GM21447 (cell line): ENCODE measurements at regions not wholly inside any gene's neighbourhood (a gene's known extent, or its start where the extent isn't known, plus 50 kb on each side); places are given as distances from the start of the nearest gene placed in this dataset.
"Not testable (repeated sequence)": the region's sequence is repeated elsewhere in the genome, so short reads cannot be mapped to it uniquely, and the experiment has no call there.

ENCODE experiments used
- ATAC-seq: cut with Tn5 transposase; IDR thresholded peaks from one replicate; pipeline ENCODE4 v1.9.1; 2021; ENCODE audit not compliant: unreplicated experiment

GRCh38 chr2:31739161-31739560 is 158.4 kb upstream of the SRD5A2 start:
- no peak for ATAC-seq

DNA sequence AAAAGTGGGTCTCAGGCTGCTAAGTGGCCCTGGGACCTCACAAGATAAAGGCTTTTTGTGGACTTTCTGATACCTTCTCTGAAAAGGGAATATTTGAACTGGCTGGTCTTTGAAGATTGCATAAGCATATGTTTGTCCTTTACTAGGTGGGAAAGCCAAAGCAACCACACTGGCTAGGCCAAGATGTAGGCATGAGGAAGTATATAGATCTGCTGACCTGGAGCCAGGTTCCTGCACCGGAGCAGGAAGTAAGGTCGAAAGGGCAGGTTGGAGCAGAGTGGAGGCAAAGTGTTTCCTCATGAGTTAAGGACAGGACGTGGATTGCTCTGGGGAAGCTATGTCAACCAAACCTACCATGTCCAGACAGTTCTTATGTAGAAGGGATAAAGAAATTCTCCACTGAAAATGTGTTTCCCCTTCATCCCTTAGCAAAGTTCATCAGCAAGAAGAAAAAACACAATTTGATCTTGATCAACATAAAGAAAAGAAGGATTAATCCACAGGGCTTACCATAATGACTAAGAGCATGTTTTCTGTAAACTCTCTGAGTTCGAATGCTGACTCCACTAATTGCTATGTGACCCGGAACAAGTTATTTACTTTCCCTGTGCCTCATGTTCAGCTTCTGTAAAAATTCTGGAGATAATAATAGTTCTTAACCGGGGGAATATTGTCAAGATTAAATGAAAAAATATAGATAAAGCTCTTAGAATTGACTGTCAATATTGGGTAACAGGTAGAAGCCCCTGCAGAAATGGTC is 156.1 kb upstream of the SRD5A2 start:
- no peak for ATAC-seq

- no peak for ATAC-seq
Measured at GRCh38 chr2:31735716-31736115, 155.0 kb upstream of the SRD5A2 start.

DNA sequence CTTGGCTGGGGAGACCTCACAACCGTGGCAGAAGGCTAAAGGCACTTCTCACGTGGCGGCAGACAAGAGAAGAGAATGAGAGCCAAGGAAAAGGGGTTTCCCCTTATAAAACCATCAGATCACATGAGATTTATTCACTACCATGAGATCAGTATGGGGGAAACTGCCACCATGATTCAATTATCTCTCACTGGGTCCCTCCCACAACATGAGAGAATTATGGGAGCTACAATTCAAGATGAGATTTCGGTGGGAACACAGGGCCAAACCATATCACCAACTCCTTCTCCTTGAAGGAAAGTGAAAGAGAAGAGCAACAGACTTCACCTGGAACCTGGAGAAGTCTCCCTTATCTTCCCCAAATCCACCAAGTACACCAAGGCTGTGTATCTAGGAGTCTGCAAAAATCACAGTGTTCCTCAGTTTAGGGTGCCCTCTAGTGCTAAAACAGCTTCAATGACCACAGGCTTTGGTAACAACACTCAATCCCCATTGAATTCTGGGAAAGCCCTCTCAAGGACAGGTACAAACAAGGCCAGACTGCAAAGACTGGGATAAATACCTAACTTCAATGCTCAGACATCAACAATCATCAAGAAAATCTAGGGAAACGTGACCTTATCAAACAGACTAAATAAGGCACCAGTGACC is 148.8 kb upstream of the SRD5A2 start:
- ATAC-seq = no peak

DNA sequence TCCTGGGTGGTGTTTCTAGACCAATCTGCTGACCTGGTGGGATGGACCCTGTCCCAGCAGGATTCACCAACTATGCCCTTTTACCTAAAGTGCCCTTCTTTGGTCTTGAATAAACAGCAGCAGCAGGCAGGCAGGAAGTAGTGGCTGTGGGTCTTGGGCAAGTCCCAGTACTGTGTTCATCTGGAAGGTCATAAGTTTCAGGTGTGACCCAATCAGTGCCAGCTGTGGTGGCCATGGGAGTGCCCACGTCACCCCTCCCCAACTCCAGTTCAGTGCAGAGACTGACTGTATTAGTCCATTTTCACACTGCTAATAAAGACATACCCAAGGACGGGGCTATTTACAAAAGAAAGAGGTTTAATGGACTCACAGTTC is 148.3 kb upstream of the SRD5A2 start:
- ATAC-seq = no peak

DNA sequence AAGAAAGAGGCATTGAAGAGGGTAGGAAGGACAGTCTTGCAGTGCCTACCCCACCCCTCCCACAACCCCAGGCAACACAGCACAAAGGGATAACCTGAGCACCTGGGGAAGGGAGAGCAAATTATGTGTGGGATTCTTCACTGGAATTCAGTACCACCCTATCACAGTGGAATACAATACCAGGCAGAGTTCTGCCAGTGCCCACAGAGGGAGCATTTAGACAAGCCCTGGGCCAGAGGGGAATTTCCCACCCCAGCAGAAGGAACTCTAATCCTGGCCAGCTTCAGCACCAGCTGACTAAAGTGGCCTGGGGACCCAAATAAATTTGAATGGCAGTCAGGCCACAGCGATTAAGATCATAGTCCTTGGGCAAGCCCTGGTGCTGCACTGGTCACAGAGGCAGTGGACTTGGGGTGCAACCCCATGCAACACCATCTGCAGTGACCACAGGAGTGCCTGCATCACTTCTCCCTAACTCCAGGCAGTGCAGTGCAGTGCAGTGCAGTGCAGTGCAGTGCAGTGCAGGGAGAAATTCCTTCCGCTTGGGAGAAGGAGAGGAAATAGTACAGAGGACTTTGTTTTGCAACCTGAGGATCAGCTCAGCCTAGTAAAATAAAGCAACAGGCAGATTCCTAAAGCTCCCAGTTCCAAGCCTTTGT is 147.8 kb upstream of the SRD5A2 start:
- no peak for ATAC-seq

DNA sequence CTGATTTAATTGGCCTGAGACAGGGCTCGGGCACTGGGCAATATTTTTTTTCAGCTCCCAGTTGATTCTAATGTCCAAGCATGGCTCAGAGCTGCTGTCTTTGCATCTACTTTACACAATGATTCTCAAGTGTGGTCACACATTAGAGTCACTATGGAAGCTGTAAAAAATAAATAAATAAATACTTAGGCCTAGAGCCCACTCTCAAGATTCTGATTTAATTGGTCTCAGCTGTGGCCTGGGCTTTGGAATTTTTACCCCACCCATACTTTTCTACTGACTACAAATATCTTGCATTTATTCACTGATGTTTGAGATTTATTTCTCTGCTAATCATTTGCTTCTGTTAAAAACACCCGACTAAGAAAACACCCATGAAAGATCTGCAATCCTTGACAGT is 145.7 kb upstream of the SRD5A2 start:
- ATAC-seq = no peak

DNA sequence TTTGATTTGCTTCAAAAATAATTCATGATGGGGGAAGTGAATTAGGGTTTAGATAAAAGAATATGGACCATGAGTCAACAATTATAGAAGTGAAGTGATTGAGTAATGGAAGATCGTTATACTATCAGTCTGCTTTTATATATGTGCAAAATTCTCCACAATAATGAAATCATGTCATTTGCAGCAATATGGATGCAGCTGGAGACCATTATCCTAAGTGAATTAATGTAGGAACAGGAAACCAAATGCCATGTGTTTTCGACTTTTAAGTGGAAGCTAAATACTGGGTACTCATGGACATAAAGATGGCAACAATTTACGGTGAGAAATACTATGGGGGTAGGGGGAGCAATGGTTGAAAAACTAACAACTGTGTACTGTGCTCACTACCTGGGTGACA is 144.7 kb upstream of the SRD5A2 start:
- no peak for ATAC-seq

GRCh38 chr2:31711737-31712136 is 131.0 kb upstream of the SRD5A2 start:
- no peak for ATAC-seq

DNA sequence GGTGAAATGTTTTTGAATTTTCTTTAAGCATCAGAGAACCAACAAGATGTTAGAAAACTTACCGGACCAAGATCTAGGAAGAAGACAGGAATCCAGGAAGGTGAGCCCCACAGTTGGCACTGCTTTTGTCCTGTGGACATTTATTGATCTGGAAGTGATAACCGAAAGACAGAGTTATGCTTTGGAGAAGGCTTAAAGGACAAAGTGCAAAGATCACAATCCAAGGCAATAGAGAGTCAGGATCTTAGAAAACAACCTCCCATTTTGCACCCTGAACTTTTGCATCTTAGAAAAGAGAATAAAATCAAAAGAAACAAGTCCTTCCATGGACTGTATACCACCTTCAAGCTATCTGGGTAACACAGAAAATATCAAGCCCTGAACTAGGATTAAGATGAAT is 129.4 kb upstream of the SRD5A2 start:
- ATAC-seq = no peak

DNA sequence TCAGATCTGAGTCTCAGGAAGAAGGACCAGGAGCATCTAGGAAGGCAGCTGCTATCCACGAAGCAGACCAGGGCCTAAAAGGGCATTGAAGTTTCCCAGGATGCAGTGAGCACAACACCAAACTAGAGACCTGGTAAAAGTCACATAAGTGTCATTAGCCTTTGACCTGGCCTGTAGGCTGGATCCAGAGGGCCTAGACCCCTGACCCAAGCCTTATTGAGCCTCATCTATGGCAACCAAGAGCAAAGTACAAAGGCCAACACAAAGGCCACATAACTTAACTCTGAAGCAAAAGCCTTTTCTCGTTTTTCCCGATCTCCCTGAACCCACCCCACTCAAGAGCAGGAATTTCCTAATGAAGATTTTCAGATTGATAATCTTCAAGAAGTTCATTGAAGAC is 127.3 kb upstream of the SRD5A2 start:
- no peak for ATAC-seq

- no peak for ATAC-seq
Measured at GRCh38 chr2:31704561-31705212, 123.9 kb upstream of the SRD5A2 start.

- ATAC-seq = no peak
Measured at GRCh38 chr2:31703253-31703652, 122.5 kb upstream of the SRD5A2 start.

- ATAC-seq = no peak
Measured at GRCh38 chr2:31698722-31699121, 118.0 kb upstream of the SRD5A2 start.

DNA sequence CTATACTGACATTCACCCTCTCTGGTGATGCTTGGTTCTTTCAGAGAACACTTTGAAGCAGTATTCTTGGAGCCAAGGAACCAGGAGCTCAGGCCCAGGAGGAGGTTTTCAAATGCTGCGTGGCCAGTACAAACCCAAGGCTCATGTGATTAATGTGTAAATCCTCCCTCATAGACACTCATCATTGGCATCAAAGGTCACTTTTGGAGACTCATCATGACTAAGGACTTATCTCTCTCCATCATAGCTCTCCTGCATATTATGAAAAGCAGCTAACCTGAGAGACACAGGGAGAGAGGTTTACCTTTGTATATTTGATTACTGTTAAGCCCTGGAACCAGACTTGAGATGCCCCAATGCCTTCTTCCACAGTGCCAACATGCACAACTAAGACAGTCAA is 115.3 kb upstream of the SRD5A2 start:
- ATAC-seq = no peak

- no peak for ATAC-seq
Measured at GRCh38 chr2:31694444-31694843, 113.7 kb upstream of the SRD5A2 start.

GRCh38 chr2:31693882-31694281 is 113.1 kb upstream of the SRD5A2 start:
- no peak for ATAC-seq

DNA sequence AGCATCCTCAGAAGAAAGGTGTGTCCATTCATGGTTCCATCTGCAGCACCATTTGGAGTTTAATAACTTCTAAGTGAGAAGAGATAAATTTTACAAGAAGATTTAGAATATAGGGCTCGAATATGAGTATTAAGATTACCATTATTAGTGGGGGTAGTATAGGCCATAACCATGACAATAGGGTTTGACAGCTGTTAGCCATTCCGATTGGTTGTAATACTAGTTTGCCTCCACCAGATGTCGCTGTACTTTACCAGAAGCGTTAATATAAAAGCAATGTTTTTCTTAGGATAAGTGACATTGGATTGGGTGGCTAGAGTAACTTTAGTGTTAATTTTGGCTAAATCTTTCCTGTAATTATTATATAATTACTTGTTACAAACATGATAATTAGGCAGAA is 107.5 kb upstream of the SRD5A2 start:
- no peak for ATAC-seq

DNA sequence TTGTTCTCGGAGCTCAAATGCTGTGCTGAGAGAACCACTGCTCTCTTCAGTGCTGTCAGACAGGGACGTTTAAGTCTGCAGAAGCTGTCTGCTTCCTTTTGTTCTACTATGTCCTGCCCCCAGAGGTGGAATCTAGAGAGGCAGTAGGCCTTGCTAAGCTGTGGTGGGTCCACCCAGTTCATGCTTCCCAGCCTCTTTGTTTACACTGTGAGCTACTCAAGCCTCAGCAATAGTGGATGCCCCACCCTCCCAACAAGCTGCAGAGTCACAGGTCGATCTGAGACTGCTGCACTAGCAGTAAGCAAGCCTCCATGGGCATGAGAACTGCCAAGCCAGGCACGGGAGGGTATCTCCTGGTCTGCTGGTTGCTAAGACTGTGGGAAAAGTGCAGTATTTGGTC is 102.8 kb upstream of the SRD5A2 start:
- ATAC-seq = not testable (repeated sequence)

DNA sequence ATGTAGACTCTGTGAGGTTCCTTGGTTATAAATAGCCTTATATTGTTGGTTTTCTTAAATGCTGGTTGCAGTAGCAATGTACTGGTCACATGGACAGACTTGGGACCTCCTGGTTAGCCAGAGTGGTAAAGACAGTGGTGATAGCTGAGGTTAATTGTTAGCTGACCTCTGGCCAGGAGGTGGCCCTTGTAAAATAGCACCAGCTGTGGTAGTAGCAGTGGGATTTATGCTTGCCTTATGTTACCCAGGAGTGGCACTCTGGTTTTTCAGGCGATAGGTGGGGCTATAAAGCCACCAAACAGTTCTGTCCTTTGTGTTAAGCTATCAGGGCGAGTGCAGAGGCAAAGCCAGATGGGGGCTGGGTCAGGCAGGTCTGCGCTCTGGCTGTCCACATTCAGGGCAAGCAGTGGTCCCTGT is 94.8 kb upstream of the SRD5A2 start:
- ATAC-seq = no peak

DNA sequence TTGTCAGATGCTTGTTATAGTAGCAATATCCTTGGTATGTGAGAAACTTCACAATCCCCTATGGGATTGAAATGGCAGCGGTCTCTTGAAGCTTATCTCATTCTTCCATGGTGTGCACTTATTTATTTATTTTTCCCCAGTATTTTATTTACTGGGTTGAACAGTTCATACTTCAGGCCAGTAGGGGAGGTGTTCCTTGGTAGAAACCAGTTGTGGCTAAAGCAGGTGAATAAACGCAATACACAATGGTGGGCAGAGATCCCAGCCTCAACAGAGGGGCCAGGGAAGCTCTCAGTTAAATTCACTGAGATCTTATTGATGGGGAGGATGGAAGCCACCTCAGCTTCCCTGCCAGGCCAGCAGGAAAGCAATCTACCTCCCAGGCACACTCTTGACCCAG is 93.7 kb upstream of the SRD5A2 start:
- ATAC-seq = no peak

- no peak for ATAC-seq
Measured at GRCh38 chr2:31666878-31667277, 86.1 kb upstream of the SRD5A2 start.
